ENCODE measurements at regions not wholly inside any gene's neighbourhood (a gene's known extent, or its start where the extent isn't known, plus 50 kb on each side); places are given as distances from the start of the nearest gene placed in this dataset.
"Not testable (repeated sequence)": the region's sequence is repeated elsewhere in the genome, so short reads cannot be mapped to it uniquely, and the experiment has no call there.

- H4K20me1 ChIP-seq, result no peaks in the 10 kb centered on the region
- H3K27ac ChIP-seq, result no peak overlapping the region
- no peak overlapping the region for H3K9ac ChIP-seq
- no peak for TF ChIP-seq Cebpa-rat (IDR thresholded peaks at IDR 0.05)
- H3K27me3 ChIP-seq, result no peaks in the 10 kb centered on the region
- H3K9me3 ChIP-seq (replicated peaks in 1 of 11), result no peaks in the 10 kb centered on the region
- H3K4me1 ChIP-seq, result peaks cover 0 to 4% (median 0%) of the 10 kb centered on the region in 10 experiments; a peak in 2 of 20 replicates
- H3K4me3 ChIP-seq, result no peak overlapping the region
- no peak overlapping the region for H3K4me2 ChIP-seq
- no peaks in the 10 kb centered on the region for H3K36me3 ChIP-seq
Observed at GRCh38 chr12:112680993-112681392, 110.6 kb upstream of the RPH3A start.

GRCh38 chr12:112682586-112682985 lies 109.0 kb upstream of the RPH3A start:
- H3K36me3 ChIP-seq, result no peaks in the 10 kb centered on the region
- no peak overlapping the region for H3K4me2 ChIP-seq
- no peak overlapping the region for H3K4me3 ChIP-seq
- no peak overlapping the region for H3K27ac ChIP-seq
- no peaks in the 10 kb centered on the region for H3K9me3 ChIP-seq (replicated peaks in 1 of 11)
- H3K27me3 ChIP-seq, result no peaks in the 10 kb centered on the region
- H3K9ac ChIP-seq, result no peak overlapping the region
- no peaks in the 10 kb centered on the region for H4K20me1 ChIP-seq
- TF ChIP-seq Cebpa-rat (IDR thresholded peaks at IDR 0.05), result no peak
- H3K4me1 ChIP-seq, result peaks cover 0 to 4% (median 0%) of the 10 kb centered on the region in 10 experiments; a peak in 2 of 20 replicates

GRCh38 chr12:112684742-112685141 lies 106.8 kb upstream of the RPH3A start:
- Histone ChIP-seq H3K36me3 (no peaks in the 10 kb centered on the region), H3K27me3 (no peaks in the 10 kb centered on the region), H3K4me1 (peaks cover 0 to 3% (median 0%) of the 10 kb centered on the region in 10 experiments; a peak in 2 of 20 replicates), H3K9me3 (replicated peaks in 1 of 11) (no peaks in the 10 kb centered on the region), H3K9ac (no peak overlapping the region), H3K4me3 (no peak overlapping the region), H3K27ac (no peak overlapping the region), H3K4me2 (no peak overlapping the region), H4K20me1 (no peaks in the 10 kb centered on the region)
- TF ChIP-seq Cebpa-rat (IDR thresholded peaks at IDR 0.05), result no peak

GRCh38 chr12:112685321-112685720 lies 106.2 kb upstream of the RPH3A start:
- Histone ChIP-seq H3K27ac (no peak overlapping the region), H3K9me3 (replicated peaks in 1 of 11) (no peaks in the 10 kb centered on the region), H3K36me3 (no peaks in the 10 kb centered on the region), H3K4me1 (no peaks in the 10 kb centered on the region), H3K27me3 (no peaks in the 10 kb centered on the region), H3K4me2 (no peak overlapping the region), H3K4me3 (no peak overlapping the region), H3K9ac (no peak overlapping the region), H4K20me1 (no peaks in the 10 kb centered on the region)
- TF ChIP-seq Cebpa-rat (IDR thresholded peaks at IDR 0.05), result no peak

- Histone ChIP-seq H3K27me3 (no peaks in the 10 kb centered on the region), H3K36me3 (no peaks in the 10 kb centered on the region), H3K9me3 (replicated peaks in 1 of 11) (no peaks in the 10 kb centered on the region), H3K9ac (no peak overlapping the region), H3K4me3 (no peak overlapping the region), H4K20me1 (no peaks in the 10 kb centered on the region), H3K27ac (no peak overlapping the region), H3K4me2 (no peak overlapping the region), H3K4me1 (no peaks in the 10 kb centered on the region)
- TF ChIP-seq Cebpa-rat (IDR thresholded peaks at IDR 0.05), result no peak
Observed at GRCh38 chr12:112686373-112686772, 105.2 kb upstream of the RPH3A start.

GRCh38 chr12:112694065-112694464 lies 97.5 kb upstream of the RPH3A start:
- no peak for TF ChIP-seq Cebpa-rat (IDR thresholded peaks at IDR 0.05)
- no peaks in the 10 kb centered on the region for H3K27me3 ChIP-seq
- no peaks in the 10 kb centered on the region for H3K36me3 ChIP-seq

GRCh38 chr12:112697441-112697840 lies 94.1 kb upstream of the RPH3A start:
- H4K20me1 ChIP-seq; H3K27ac ChIP-seq; H3K9ac ChIP-seq; H3K9me3 ChIP-seq (replicated peaks in 1 of 11); H3K27me3 ChIP-seq; H3K4me2 ChIP-seq; H3K4me3 ChIP-seq; H3K36me3 ChIP-seq; H3K4me1 ChIP-seq: not testable (repeated sequence)

More at GRCh38 chr12:112694065-112694464, 97.5 kb upstream of the RPH3A start:
- Histone ChIP-seq H3K9ac (no peak overlapping the region), H3K4me2 (no peak overlapping the region), H3K4me3 (no peak overlapping the region), H3K27ac (no peak overlapping the region), H3K4me1 (no peaks in the 10 kb centered on the region), H3K9me3 (replicated peaks in 1 of 11) (no peaks in the 10 kb centered on the region; a peak in 1 of 22 replicates), H4K20me1 (no peaks in the 10 kb centered on the region)

GRCh38 chr12:112705037-112705632 lies 86.4 kb upstream of the RPH3A start:
- H3K27ac ChIP-seq, result no peak overlapping the region
- H3K4me1 ChIP-seq, result peaks cover 0 to 10% (median 6%) of the 10 kb centered on the region in 10 experiments; a peak in 9 of 20 replicates
- H3K9me3 ChIP-seq (replicated peaks in 1 of 11), result no peaks in the 10 kb centered on the region
- no peak overlapping the region for H3K4me2 ChIP-seq
- H3K27me3 ChIP-seq, result no peaks in the 10 kb centered on the region
- no peak overlapping the region for H3K9ac ChIP-seq
- no peaks in the 10 kb centered on the region for H3K36me3 ChIP-seq
- no peaks in the 10 kb centered on the region for H4K20me1 ChIP-seq
- no peak for TF ChIP-seq Cebpa-rat (IDR thresholded peaks at IDR 0.05)
- H3K4me3 ChIP-seq, result no peak overlapping the region

- TF ChIP-seq Cebpa-rat (IDR thresholded peaks at IDR 0.05), result no peak
Observed at GRCh38 chr12:112710414-112710813, 81.1 kb upstream of the RPH3A start.

GRCh38 chr12:112711026-112711425 lies 80.5 kb upstream of the RPH3A start:
- no peak overlapping the region for H3K4me2 ChIP-seq
- H3K4me1 ChIP-seq, result peaks cover 0 to 11% (median 0%) of the 10 kb centered on the region in 10 experiments; a peak in 2 of 20 replicates
- H3K36me3 ChIP-seq, result no peaks in the 10 kb centered on the region
- no peak for TF ChIP-seq Cebpa-rat (IDR thresholded peaks at IDR 0.05)
- H3K4me3 ChIP-seq, result no peak overlapping the region
- no peak overlapping the region for H3K27ac ChIP-seq
- no peaks in the 10 kb centered on the region for H4K20me1 ChIP-seq
- H3K9me3 ChIP-seq (replicated peaks in 1 of 11), result no peaks in the 10 kb centered on the region
- no peak overlapping the region for H3K9ac ChIP-seq
- H3K27me3 ChIP-seq, result no peaks in the 10 kb centered on the region

More at GRCh38 chr12:112710414-112710813, 81.1 kb upstream of the RPH3A start:
- no peak overlapping the region for H3K27ac ChIP-seq
- no peaks in the 10 kb centered on the region for H3K9me3 ChIP-seq (replicated peaks in 1 of 11)
- H3K4me2 ChIP-seq, result no peak overlapping the region
- no peak overlapping the region for H3K9ac ChIP-seq
- no peaks in the 10 kb centered on the region for H3K27me3 ChIP-seq
- no peak overlapping the region for H3K4me3 ChIP-seq
- H3K4me1 ChIP-seq, result peaks cover 0 to 11% (median 0%) of the 10 kb centered on the region in 10 experiments; a peak in 2 of 20 replicates
- H3K36me3 ChIP-seq, result no peaks in the 10 kb centered on the region
- H4K20me1 ChIP-seq, result no peaks in the 10 kb centered on the region

Data from BLaER1 treated with 17β-estradiol and CSF1 and Interleukin-3, amounts not matched to agents 10 nM and 100 nM (cell line).